Thoracic aorta (tissue), 2 donors: ENCODE measurements at regions not wholly inside any gene's neighbourhood (a gene's known extent, or its start where the extent isn't known, plus 50 kb on each side); places are given as distances from the start of the nearest gene placed in this dataset.
"Not testable (repeated sequence)": the region's sequence is repeated elsewhere in the genome, so short reads cannot be mapped to it uniquely, and the experiment has no call there.

Source experiments
- ATAC-seq: fragments of 150-250 bp; one replicate; pipeline ENCODE4 v1.8.0; 2017; ENCODE audit warnings: low read depth; ENCODE audit not compliant: insufficient number of reproducible peaks, low FRiP score
- DNase-seq: peaks from one replicate; pipeline ENCODE4 v3.0.0-alpha.2; 2020; ENCODE audit warnings: low spot score
- H3K27ac ChIP-seq, 2 donors: fragments of 200-600 bp; sonication (generic); 1 replicate in 1 of 2; 2 replicates in 1 of 2; pipeline ENCODE4 v1.5.1; 2016; ENCODE audit warnings: mild to moderate bottlenecking in 2 of 2, moderate library complexity in 2 of 2
- H3K27me3 ChIP-seq: fragments of 200-600 bp; sonication (generic); replicated peaks from 2 replicates; pipeline ENCODE4 v1.6.0; 2016; ENCODE audit warnings: mild to moderate bottlenecking; ENCODE audit not compliant: insufficient read depth
- H3K36me3 ChIP-seq: fragments of 200-600 bp; sonication (generic); one replicate; pipeline ENCODE4 v1.5.1; 2016
- H3K4me1 ChIP-seq, 2 donors: fragments of 200-600 bp; sonication (generic); 1 replicate in 1 of 2; 2 replicates in 1 of 2; pipeline versions ENCODE4 v1.5.1 to v1.6.0; 2016; ENCODE audit warnings: low read depth in 2 of 2, mild to moderate bottlenecking in 1 of 2; ENCODE audit not compliant: control insufficient read depth in 1 of 2
- H3K4me3 ChIP-seq: fragments of 200-600 bp; sonication (generic); 2 replicates; pipeline ENCODE4 v1.5.1; 2016; ENCODE audit warnings: mild to moderate bottlenecking
- H3K9me3 ChIP-seq: fragments of 200-600 bp; sonication (generic); 2 replicates; pipeline ENCODE4 v1.5.1; 2016
- CTCF ChIP-seq: fragments of 200-600 bp; sonication (generic); IDR thresholded peaks from one replicate; pipeline ENCODE4 v1.5.1; 2019; ENCODE audit warnings: antibody characterized with exemption

GRCh38 chr16:48059936-48060335 lies 95.9 kb downstream of the ABCC12 start:
- DNase-seq = no peak
- Histone ChIP-seq H3K4me3 (no peak overlapping the region), H3K27ac (no peak overlapping the region), H3K4me1 (no peaks in the 10 kb centered on the region), H3K9me3 (no peaks in the 10 kb centered on the region), H3K36me3 (no peaks in the 10 kb centered on the region), H3K27me3 (no peaks in the 10 kb centered on the region)
- TF ChIP-seq CTCF = no peak
- no peak for ATAC-seq

GRCh38 chr16:48059190-48059589 lies 96.6 kb downstream of the ABCC12 start:
- not testable (repeated sequence) for H3K27ac ChIP-seq, DNase-seq, H3K4me1 ChIP-seq, H3K4me3 ChIP-seq, ATAC-seq, H3K36me3 ChIP-seq, H3K27me3 ChIP-seq, H3K9me3 ChIP-seq

GRCh38 chr16:48057048-48057447 lies 98.7 kb downstream of the ABCC12 start:
- Histone ChIP-seq H3K4me3 (no peak overlapping the region), H3K36me3 (no peaks in the 10 kb centered on the region)

GRCh38 chr16:48054881-48055601 lies 100.8 kb downstream of the ABCC12 start:
- H3K4me1 ChIP-seq = no peaks in the 10 kb centered on the region
- no peaks in the 10 kb centered on the region for H3K9me3 ChIP-seq
- H3K36me3 ChIP-seq = no peaks in the 10 kb centered on the region
- ATAC-seq = no peak
- DNase-seq = no peak
- H3K4me3 ChIP-seq = peak overlapping the region; percentile 2
- H3K27me3 ChIP-seq = no peaks in the 10 kb centered on the region
- peak; percentile 59 for TF ChIP-seq CTCF
- no peak overlapping the region for H3K27ac ChIP-seq

More at GRCh38 chr16:48057048-48057447, 98.7 kb downstream of the ABCC12 start:
- ATAC-seq = no peak
- H3K27ac ChIP-seq = no peak overlapping the region
- DNase-seq = no peak
- no peaks in the 10 kb centered on the region for H3K27me3 ChIP-seq
- no peaks in the 10 kb centered on the region for H3K4me1 ChIP-seq
- H3K9me3 ChIP-seq = no peaks in the 10 kb centered on the region
- TF ChIP-seq CTCF = no peak

- no peak for ATAC-seq
- Histone ChIP-seq H3K4me1 (no peaks in the 10 kb centered on the region), H3K4me3 (no peak overlapping the region), H3K27ac (no peak overlapping the region), H3K36me3 (no peaks in the 10 kb centered on the region), H3K27me3 (no peaks in the 10 kb centered on the region), H3K9me3 (no peaks in the 10 kb centered on the region)
- TF ChIP-seq CTCF = no peak
- no peak for DNase-seq
These were observed 102.4 kb downstream of the ABCC12 start for GRCh38 chr16:48053418-48053745.
